Fibroblast of pulmonary artery (primary cell): ENCODE measurements at regions not wholly inside any gene's neighbourhood (a gene's known extent, or its start where the extent isn't known, plus 50 kb on each side); places are given as distances from the start of the nearest gene placed in this dataset.

Source experiments
- DNase-seq: peaks from one replicate; pipeline ENCODE4 v3.0.0-alpha.2; 2010; ENCODE audit warnings: low read depth
- H3K4me3 ChIP-seq: replicated peaks from 2 replicates; pipeline ENCODE4 v1.5.1; 2011; ENCODE audit warnings: low read depth, mild to moderate bottlenecking, control low read depth, low read length, moderate library complexity
- CTCF ChIP-seq: IDR thresholded peaks from 2 replicates; pipeline ENCODE4 v1.5.1; 2011; ENCODE audit warnings: mild to moderate bottlenecking, control low read depth, low read length, inconsistent platforms; ENCODE audit errors: missing control alignments

DNA sequence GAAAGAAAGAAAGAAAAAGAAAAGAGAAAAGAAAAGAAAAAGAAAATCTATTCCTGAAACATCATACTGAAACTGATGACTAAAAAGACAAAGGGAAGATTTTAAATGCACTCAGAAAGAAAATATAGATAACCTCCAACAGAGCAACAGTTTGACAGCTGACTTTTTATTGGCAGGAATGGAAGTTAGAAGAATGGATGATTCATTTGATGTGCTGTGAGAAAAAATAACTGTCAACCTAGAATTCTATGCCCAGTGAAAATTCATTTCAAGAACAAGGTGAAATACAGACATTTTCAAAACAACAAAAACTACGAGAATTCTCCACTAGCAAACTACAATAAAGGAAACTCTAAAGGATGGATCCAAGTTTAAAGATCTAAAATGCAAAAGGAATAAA is 50.5 kb upstream of the HSPA12A start:
- no peak for TF ChIP-seq CTCF
- DNase-seq, result no peak
- no peak overlapping the region for H3K4me3 ChIP-seq

GRCh38 chr10:116796469-116796868 is 52.8 kb upstream of the ENO4 start:
- TF ChIP-seq CTCF, result no peak
- H3K4me3 ChIP-seq, result no peak overlapping the region
- no peak for DNase-seq

- peak; percentile 76 for DNase-seq
- TF ChIP-seq CTCF, result peak; percentile 97
- H3K4me3 ChIP-seq, result no peak overlapping the region
Observed at GRCh38 chr10:116796910-116797513, 52.3 kb upstream of the ENO4 start.

DNA sequence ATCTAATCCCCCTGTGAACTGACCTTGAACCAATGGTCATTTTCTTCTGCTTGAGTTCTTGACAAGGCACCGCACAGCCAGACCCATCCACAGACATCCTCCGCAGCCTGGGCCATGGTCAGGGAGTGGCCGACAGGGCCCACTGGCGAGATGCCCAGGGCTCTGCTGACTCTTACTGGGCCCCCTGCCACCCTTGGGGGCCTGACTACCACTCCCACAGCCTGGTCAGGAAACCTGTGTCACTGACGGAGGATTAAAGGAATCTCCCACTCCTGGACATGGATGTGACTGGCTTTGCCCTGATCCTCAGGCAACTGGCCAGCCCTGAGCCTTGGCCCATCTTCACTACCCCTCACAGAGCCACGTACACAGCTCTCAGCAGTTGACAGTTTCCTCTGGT is 50.4 kb upstream of the ENO4 start:
- H3K4me3 ChIP-seq, result no peak overlapping the region
- no peak for DNase-seq
- TF ChIP-seq CTCF, result no peak
